HG03025 (cell line): ENCODE measurements at regions not wholly inside any gene's neighbourhood (a gene's known extent, or its start where the extent isn't known, plus 50 kb on each side); places are given as distances from the start of the nearest gene placed in this dataset.

Experiments
- ATAC-seq: cut with Tn5 transposase; IDR thresholded peaks from one replicate; pipeline ENCODE4 v1.9.1; 2021; ENCODE audit warnings: mild to moderate bottlenecking, moderate library complexity; ENCODE audit not compliant: unreplicated experiment, low FRiP score

- ATAC-seq, result no peak
These were observed 405.7 kb downstream of the HDGFL1 start for GRCh38 chr6:22975079-22975478.

- ATAC-seq, result no peak
These were observed 411.1 kb downstream of the HDGFL1 start for GRCh38 chr6:22980446-22980845.

GRCh38 chr6:23002044-23002619, 432.8 kb downstream of the HDGFL1 start:
- ATAC-seq, result no peak

GRCh38 chr6:23003671-23004467, 434.5 kb downstream of the HDGFL1 start:
- ATAC-seq, result no peak

- ATAC-seq, result no peak
These were observed 437.3 kb downstream of the HDGFL1 start for GRCh38 chr6:23006656-23007055.

- ATAC-seq, result no peak
These were observed 442.2 kb downstream of the HDGFL1 start for GRCh38 chr6:23011615-23012014.

GRCh38 chr6:23013776-23014175, 444.4 kb downstream of the HDGFL1 start:
- no peak for ATAC-seq

GRCh38 chr6:23016696-23017095, 447.3 kb downstream of the HDGFL1 start:
- ATAC-seq, result no peak

- no peak for ATAC-seq
These were observed 452.1 kb downstream of the HDGFL1 start for GRCh38 chr6:23021487-23021886.

GRCh38 chr6:23027281-23027680, 457.9 kb downstream of the HDGFL1 start:
- ATAC-seq, result no peak

- ATAC-seq, result no peak
These were observed 462.6 kb downstream of the HDGFL1 start for GRCh38 chr6:23031986-23032385.

GRCh38 chr6:23034926-23035325, 465.6 kb downstream of the HDGFL1 start:
- no peak for ATAC-seq

- ATAC-seq, result no peak
These were observed 467.1 kb downstream of the HDGFL1 start for GRCh38 chr6:23036406-23036983.

- ATAC-seq, result no peak
These were observed 471.5 kb downstream of the HDGFL1 start for GRCh38 chr6:23040899-23041298.

GRCh38 chr6:23045280-23045679, 475.9 kb downstream of the HDGFL1 start:
- ATAC-seq, result no peak

- no peak for ATAC-seq
These were observed 486.2 kb downstream of the HDGFL1 start for GRCh38 chr6:23055523-23055922.

- no peak for ATAC-seq
These were observed 504.5 kb downstream of the HDGFL1 start for GRCh38 chr6:23073821-23074220.

- ATAC-seq, result no peak
These were observed 508.4 kb downstream of the HDGFL1 start for GRCh38 chr6:23077772-23078171.

GRCh38 chr6:23081701-23082100, 512.3 kb downstream of the HDGFL1 start:
- ATAC-seq, result no peak

GRCh38 chr6:23086100-23086499, 516.7 kb downstream of the HDGFL1 start:
- ATAC-seq, result no peak

GRCh38 chr6:23087471-23087870, 518.1 kb downstream of the HDGFL1 start:
- ATAC-seq, result no peak

- ATAC-seq, result no peak
These were observed 519.4 kb downstream of the HDGFL1 start for GRCh38 chr6:23088761-23089160.
